Astrocyte of the cerebellum (primary cell): ENCODE measurements at regions not wholly inside any gene's neighbourhood (a gene's known extent, or its start where the extent isn't known, plus 50 kb on each side); places are given as distances from the start of the nearest gene placed in this dataset.

Experiments
- DNase-seq: peaks from one replicate; pipeline ENCODE4 v3.0.0-alpha.2; 2011; ENCODE audit warnings: low read depth
- H3K4me3 ChIP-seq: 2 replicates; pipeline ENCODE4 v1.5.1; 2011; ENCODE audit warnings: mild to moderate bottlenecking, low read depth, low read length, moderate library complexity
- CTCF ChIP-seq: IDR thresholded peaks from 2 replicates; pipeline ENCODE4 v1.5.1; 2012; ENCODE audit warnings: low read length, low read depth, moderate library complexity, mild to moderate bottlenecking; ENCODE audit errors: missing control alignments
- in situ Hi-C: cut with HindIII; loops from 2 replicates; pipeline ENCODE4 v1.10.0; 2017; ENCODE audit warnings: low sequenced_read_pairs

GRCh38 chr3:126267169-126267975 is 87.0 kb upstream of the ALDH1L1 start:
- peak; percentile 74 for DNase-seq
- H3K4me3 ChIP-seq, result peak overlapping the region; percentile 34
- in situ Hi-C loops, result no loop called here
- peak; percentile 15 for TF ChIP-seq CTCF

- TF ChIP-seq CTCF, result no peak
- in situ Hi-C loops, result no loop called here
- H3K4me3 ChIP-seq, result peak overlapping the region; percentile 34
- no peak for DNase-seq
Observed at GRCh38 chr3:126266850-126267168, 86.4 kb upstream of the ALDH1L1 start.

- no peak for TF ChIP-seq CTCF
- no peak overlapping the region for H3K4me3 ChIP-seq
- DNase-seq, result no peak
- in situ Hi-C loops, result no loop called here
Observed at GRCh38 chr3:126266291-126266840, 86.0 kb upstream of the ALDH1L1 start.

- DNase-seq, result no peak
- in situ Hi-C loops, result no loop called here
- no peak overlapping the region for H3K4me3 ChIP-seq
- no peak for TF ChIP-seq CTCF
Observed at GRCh38 chr3:126264952-126265351, 84.6 kb upstream of the ALDH1L1 start.

- no peak for DNase-seq
- no peak for TF ChIP-seq CTCF
- in situ Hi-C loops, result no loop called here
Observed at GRCh38 chr3:126264381-126264780, 84.0 kb upstream of the ALDH1L1 start.

GRCh38 chr3:126263971-126264370 is 83.6 kb upstream of the ALDH1L1 start:
- DNase-seq, result no peak
- no peak for TF ChIP-seq CTCF
- no peak overlapping the region for H3K4me3 ChIP-seq
- in situ Hi-C loops, result no loop called here

More at GRCh38 chr3:126264381-126264780, 84.0 kb upstream of the ALDH1L1 start:
- no peak overlapping the region for H3K4me3 ChIP-seq
